ENCODE measurements at regions not wholly inside any gene's neighbourhood (a gene's known extent, or its start where the extent isn't known, plus 50 kb on each side); places are given as distances from the start of the nearest gene placed in this dataset.

DNA sequence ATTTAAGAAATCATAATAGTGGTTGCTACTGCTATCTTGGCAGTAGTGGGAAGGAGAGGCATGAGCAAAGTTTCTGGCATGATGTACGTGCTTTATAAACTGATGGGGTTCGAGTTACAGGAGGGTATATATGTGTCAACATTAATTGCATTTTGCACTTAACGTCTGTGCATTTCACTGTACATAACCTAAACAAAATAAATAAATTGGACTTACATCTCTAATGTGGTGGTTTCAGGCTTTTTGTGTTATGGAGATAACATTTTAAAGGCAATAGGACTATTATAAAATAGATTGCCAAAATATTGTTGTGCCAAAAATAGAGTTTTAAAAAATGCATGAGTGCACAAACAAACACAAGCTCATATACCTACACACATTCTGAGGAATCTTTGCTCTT is 1001.1 kb upstream of the GJE1 start:
- TF ChIP-seq, protein P1, sequence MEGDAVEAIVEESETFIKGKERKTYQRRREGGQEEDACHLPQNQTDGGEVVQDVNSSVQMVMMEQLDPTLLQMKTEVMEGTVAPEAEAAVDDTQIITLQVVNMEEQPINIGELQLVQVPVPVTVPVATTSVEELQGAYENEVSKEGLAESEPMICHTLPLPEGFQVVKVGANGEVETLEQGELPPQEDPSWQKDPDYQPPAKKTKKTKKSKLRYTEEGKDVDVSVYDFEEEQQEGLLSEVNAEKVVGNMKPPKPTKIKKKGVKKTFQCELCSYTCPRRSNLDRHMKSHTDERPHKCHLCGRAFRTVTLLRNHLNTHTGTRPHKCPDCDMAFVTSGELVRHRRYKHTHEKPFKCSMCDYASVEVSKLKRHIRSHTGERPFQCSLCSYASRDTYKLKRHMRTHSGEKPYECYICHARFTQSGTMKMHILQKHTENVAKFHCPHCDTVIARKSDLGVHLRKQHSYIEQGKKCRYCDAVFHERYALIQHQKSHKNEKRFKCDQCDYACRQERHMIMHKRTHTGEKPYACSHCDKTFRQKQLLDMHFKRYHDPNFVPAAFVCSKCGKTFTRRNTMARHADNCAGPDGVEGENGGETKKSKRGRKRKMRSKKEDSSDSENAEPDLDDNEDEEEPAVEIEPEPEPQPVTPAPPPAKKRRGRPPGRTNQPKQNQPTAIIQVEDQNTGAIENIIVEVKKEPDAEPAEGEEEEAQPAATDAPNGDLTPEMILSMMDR (IDR thresholded peaks at IDR 0.05; ENCODE audit: insufficient read depth, low read length, poor library complexity, severe bottlenecking), result no peak
- no peak for TF ChIP-seq EZH2phosphoT487 (conservative IDR thresholded peaks at IDR 0.05; ENCODE audit: low read length)
